GM13976 (cell line): ENCODE measurements at regions not wholly inside any gene's neighbourhood (a gene's known extent, or its start where the extent isn't known, plus 50 kb on each side); places are given as distances from the start of the nearest gene placed in this dataset.

Source experiments
- DNase-seq: peaks from one replicate; pipeline ENCODE4 v3.0.0; 2012; ENCODE audit warnings: low spot score
- CTCF ChIP-seq: IDR thresholded peaks from 2 replicates; pipeline ENCODE4 v1.5.1; 2012; ENCODE audit warnings: borderline replicate concordance, mild to moderate bottlenecking; ENCODE audit not compliant: insufficient read depth; ENCODE audit errors: extremely low read depth, missing control alignments, control extremely low read depth
- in situ Hi-C: fragments of 300-500 bp; cut with MboI; formaldehyde crosslinking; loops from one replicate; pipeline ENCODE4 v1.12.0; 2022; ENCODE audit warnings: low sequenced_read_pairs, mixed read lengths, inconsistent platforms; ENCODE audit not compliant: unreplicated experiment

- no peak for DNase-seq
- in situ Hi-C loops: no loop called here
- no peak for TF ChIP-seq CTCF
Measured at GRCh38 chr13:72198967-72199560, 332.1 kb upstream of the DACH1 start.

DNA sequence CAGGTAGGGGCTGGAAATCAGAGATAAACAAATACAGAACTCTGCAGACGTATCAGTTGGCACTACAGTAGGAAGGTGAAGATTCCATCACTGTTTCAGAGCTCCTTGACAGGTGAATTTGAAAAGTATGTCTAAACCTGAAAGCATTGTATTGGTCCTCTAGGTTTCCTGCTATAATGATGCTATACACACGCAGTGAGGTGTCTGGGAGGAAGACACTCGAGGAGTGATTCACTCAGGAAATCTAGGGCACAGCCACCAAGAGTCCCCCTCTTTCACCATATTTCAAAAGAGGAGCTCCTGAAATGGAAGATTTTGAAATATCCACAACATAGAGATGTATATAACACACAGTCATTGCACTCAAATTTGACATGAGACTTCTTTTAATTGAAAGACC is 331.0 kb upstream of the DACH1 start:
- no peak for DNase-seq
- TF ChIP-seq CTCF: no peak
- in situ Hi-C loops: no loop called here

DNA sequence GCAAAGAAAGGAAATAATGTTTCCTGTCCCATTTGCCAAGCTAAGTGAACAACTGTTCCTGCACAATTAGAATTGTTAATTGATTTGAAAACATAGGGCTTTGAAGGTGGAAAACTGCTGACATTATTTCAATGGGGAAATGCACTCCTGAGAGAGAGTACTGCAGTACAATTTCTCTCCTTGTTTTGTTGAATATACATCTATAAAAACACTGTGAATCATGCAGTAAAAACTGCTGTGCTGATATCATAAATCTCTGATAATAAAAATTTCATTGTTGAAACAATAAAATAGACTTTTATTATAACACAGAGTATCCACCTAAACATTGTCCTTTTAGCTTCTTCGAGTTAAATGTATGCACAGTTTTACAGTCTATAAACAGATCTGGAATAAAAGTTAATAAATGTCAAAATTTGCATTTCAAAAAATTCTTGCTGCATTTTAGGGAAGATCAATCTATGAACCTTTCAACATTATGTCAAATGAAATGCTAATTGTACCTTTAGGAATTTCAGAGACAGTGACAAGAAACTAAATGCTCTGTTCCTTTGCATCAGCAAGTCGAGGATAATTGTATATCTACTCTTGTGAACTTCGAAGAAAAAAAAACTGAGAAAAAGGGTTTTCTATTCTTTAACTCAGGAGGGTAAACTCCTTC is 328.2 kb upstream of the DACH1 start:
- no peak for TF ChIP-seq CTCF
- no peak for DNase-seq
- in situ Hi-C loops: no loop called here

- in situ Hi-C loops: no loop called here
- TF ChIP-seq CTCF: no peak
- DNase-seq: no peak
Measured at GRCh38 chr13:72194523-72194922, 327.5 kb upstream of the DACH1 start.

GRCh38 chr13:72186730-72187422 is 319.9 kb upstream of the DACH1 start:
- in situ Hi-C loops: no loop called here
- DNase-seq: no peak
- TF ChIP-seq CTCF: no peak

- no peak for TF ChIP-seq CTCF
- no peak for DNase-seq
- in situ Hi-C loops: no loop called here
Measured at GRCh38 chr13:72185776-72186175, 318.8 kb upstream of the DACH1 start.
